Suprapubic skin (tissue), 3 donors: ENCODE measurements at regions not wholly inside any gene's neighbourhood (a gene's known extent, or its start where the extent isn't known, plus 50 kb on each side); places are given as distances from the start of the nearest gene placed in this dataset.
"Not testable (repeated sequence)": the region's sequence is repeated elsewhere in the genome, so short reads cannot be mapped to it uniquely, and the experiment has no call there.

Experiments
- POLR2AphosphoS5 ChIP-seq, 3 donors: sonication (generic); formaldehyde crosslinking; IDR thresholded peaks; one replicate each; pipeline ENCODE4 v1.6.1; 2017; ENCODE audit warnings: antibody characterized with exemption in 3 of 3
- TF ChIP-seq, protein P1 (sequence below), 2 donors: fragments of 200-600 bp in 1 of 2; fragments of 450-650 bp in 1 of 2; sonication (generic) in 1 of 2; IDR thresholded peaks; one replicate each; pipeline ENCODE4 v1.5.1; 2016 to 2019; ENCODE audit warnings: antibody characterized with exemption in 2 of 2, mild to moderate bottlenecking in 1 of 2, moderate library complexity in 1 of 2

DNA sequence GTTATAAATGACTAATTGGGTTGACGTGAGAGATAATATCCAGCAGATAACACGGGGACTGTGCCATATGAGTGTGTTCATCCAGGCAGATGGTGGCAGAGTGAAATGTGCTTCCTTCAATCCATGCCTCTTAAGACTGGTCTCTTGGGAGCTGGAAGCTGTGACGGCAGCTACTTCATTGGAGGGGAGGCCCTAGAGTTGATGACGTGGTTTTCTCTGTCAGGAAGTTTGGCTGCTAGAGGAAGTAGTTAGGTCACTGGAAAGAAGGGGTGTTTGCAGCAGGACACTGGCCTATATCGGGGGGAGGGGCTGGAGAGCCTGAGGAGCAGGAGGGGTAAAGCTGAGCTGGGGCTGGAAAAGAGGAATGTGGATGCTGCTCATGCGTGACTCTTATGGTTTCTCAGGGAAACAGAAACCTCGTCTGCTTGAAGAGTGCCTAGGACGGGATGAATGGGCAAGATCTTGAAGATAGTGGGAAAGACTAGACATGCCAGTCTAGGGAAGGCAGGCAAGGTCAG, 3051.6 kb downstream of the RPIA start:
- TF ChIP-seq, protein P1, sequence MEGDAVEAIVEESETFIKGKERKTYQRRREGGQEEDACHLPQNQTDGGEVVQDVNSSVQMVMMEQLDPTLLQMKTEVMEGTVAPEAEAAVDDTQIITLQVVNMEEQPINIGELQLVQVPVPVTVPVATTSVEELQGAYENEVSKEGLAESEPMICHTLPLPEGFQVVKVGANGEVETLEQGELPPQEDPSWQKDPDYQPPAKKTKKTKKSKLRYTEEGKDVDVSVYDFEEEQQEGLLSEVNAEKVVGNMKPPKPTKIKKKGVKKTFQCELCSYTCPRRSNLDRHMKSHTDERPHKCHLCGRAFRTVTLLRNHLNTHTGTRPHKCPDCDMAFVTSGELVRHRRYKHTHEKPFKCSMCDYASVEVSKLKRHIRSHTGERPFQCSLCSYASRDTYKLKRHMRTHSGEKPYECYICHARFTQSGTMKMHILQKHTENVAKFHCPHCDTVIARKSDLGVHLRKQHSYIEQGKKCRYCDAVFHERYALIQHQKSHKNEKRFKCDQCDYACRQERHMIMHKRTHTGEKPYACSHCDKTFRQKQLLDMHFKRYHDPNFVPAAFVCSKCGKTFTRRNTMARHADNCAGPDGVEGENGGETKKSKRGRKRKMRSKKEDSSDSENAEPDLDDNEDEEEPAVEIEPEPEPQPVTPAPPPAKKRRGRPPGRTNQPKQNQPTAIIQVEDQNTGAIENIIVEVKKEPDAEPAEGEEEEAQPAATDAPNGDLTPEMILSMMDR (IDR thresholded peaks at IDR 0.05): not testable (repeated sequence)
- TF ChIP-seq POLR2AphosphoS5 (IDR thresholded peaks at IDR 0.05): not testable (repeated sequence)
